ENCODE measurements at regions not wholly inside any gene's neighbourhood (a gene's known extent, or its start where the extent isn't known, plus 50 kb on each side); places are given as distances from the start of the nearest gene placed in this dataset.

DNA sequence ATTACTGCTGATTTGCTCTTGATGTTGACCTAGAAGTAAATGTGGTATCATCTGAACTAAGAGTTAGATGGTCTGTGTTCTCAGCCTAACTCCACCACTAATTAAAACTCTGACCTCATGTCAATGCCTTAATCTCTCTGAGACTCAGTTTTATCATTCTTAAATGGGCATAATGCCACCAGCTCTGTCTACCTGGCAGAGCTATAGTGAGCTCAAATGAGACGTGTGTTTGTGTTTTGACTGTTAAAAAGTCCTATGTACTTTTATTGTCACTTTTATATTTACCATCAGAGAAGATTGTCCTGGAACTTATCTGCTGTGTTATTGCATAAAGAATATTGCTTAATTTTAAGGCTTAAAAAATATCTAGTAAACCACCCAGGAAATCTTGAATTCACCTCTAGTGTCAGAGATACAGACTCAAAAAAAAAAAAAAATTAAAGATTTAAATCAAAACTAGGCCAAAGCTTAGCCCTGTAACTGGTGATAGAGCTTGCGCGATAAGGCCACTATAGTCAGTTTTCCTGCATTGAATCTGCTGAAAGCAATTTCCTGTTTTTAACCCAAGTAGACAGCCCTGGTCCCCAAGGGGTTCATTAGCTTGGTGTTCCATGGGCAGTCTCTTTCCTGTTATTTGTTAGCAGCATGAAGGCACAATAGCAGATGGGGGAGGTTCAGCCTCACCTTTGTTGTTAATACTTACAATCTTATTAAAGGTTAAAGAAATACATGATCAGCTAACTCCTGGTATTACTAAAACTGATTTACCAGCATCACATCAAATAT lies 261.8 kb downstream of the ATP23 start:
- H4K20me1 ChIP-seq (ENCODE audit: insufficient read depth, low read length): no peaks in the 10 kb centered on the region
- H3K4me1 ChIP-seq (ENCODE audit: control insufficient read depth in 1 of 2, insufficient read depth in 2 of 2, low read length in 2 of 2): no peaks in the 10 kb centered on the region
- Mint-ChIP-seq H3K36me3 (no peaks in the 10 kb centered on the region), H3K4me1 (no peaks in the 10 kb centered on the region), H3K27me3 (ENCODE audit: low read depth in 3 of 3) (peaks cover 0 to 2% (median 1%) of the 10 kb centered on the region in 3 donors), H3K9me3 (peaks cover 0 to 5% (median 3%) of the 10 kb centered on the region in 7 donors), H3K27ac (no peak overlapping the region), H3K4me3 (no peak overlapping the region)
- H2AFZ ChIP-seq (ENCODE audit: insufficient read depth, low read depth, low read length, poor library complexity, severe bottlenecking): no peak overlapping the region
- no peaks in the 10 kb centered on the region for H3K9me3 ChIP-seq (replicated peaks in 1 of 2; ENCODE audit: control insufficient read depth in 1 of 2, insufficient read depth in 1 of 2, low read length in 2 of 2)
- H3K9ac ChIP-seq (ENCODE audit: insufficient read depth, low read length, poor library complexity, severe bottlenecking): no peak overlapping the region
- no peak overlapping the region for H3K4me3 ChIP-seq (replicated peaks in 1 of 3; ENCODE audit: low read depth in 2 of 3, low read length in 3 of 3)
- intact Hi-C loops (cut with micrococcal nuclease): no loop called here
- no peaks in the 10 kb centered on the region for H3K79me2 ChIP-seq (ENCODE audit: insufficient read depth, low read length)
- no peak for DNase-seq
- no peaks in the 10 kb centered on the region for H3K36me3 ChIP-seq (replicated peaks in 1 of 2; ENCODE audit: control insufficient read depth in 1 of 2, insufficient read depth in 2 of 2, low read length in 2 of 2)
- WGBS (ENCODE audit: insufficient coverage): no CpG with 5 or more reads among the region's 3 CpGs
- no peak overlapping the region for H3K4me2 ChIP-seq (replicated peaks; ENCODE audit: extremely low read depth, low read length, poor library complexity, severe bottlenecking)
- TF ChIP-seq, protein P1, sequence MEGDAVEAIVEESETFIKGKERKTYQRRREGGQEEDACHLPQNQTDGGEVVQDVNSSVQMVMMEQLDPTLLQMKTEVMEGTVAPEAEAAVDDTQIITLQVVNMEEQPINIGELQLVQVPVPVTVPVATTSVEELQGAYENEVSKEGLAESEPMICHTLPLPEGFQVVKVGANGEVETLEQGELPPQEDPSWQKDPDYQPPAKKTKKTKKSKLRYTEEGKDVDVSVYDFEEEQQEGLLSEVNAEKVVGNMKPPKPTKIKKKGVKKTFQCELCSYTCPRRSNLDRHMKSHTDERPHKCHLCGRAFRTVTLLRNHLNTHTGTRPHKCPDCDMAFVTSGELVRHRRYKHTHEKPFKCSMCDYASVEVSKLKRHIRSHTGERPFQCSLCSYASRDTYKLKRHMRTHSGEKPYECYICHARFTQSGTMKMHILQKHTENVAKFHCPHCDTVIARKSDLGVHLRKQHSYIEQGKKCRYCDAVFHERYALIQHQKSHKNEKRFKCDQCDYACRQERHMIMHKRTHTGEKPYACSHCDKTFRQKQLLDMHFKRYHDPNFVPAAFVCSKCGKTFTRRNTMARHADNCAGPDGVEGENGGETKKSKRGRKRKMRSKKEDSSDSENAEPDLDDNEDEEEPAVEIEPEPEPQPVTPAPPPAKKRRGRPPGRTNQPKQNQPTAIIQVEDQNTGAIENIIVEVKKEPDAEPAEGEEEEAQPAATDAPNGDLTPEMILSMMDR (IDR thresholded peaks at IDR 0.05): no peak
- H3K27me3 ChIP-seq (ENCODE audit: control insufficient read depth in 2 of 2, insufficient read depth in 2 of 2, low read length in 2 of 2): no peaks in the 10 kb centered on the region
- H3K27ac ChIP-seq (ENCODE audit: low read depth in 1 of 2, low read length in 2 of 2): no peak overlapping the region

DNA sequence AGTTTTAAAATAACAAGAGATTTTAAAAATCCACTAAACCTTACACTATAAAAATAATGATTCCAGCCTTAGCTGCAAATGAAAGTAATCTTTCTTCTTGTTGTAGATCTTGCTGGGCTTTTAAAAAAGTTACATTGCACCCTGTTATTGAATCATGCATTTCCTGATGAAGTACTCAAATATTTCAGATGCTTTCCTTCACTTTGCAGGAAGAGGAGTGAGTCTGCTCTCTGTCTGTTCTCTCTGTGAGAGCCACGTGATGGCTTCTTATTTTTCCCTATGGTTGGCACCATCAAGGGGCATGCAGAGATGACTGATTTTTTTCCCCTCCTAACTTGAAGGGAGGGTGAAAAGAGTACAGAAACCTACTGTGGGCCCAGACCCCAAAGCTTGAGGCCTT lies 262.7 kb downstream of the ATP23 start:
- H3K4me1 Mint-ChIP-seq: no peaks in the 10 kb centered on the region
- no peak overlapping the region for H3K27ac ChIP-seq (ENCODE audit: low read depth in 1 of 2, low read length in 2 of 2)
- no peak overlapping the region for H3K4me3 Mint-ChIP-seq
- H3K79me2 ChIP-seq (ENCODE audit: insufficient read depth, low read length): no peaks in the 10 kb centered on the region
- H3K4me2 ChIP-seq (replicated peaks; ENCODE audit: extremely low read depth, low read length, poor library complexity, severe bottlenecking): no peak overlapping the region
- no CpG with 5 or more reads among the region's 1 CpG for WGBS (ENCODE audit: insufficient coverage)
- H3K9ac ChIP-seq (ENCODE audit: insufficient read depth, low read length, poor library complexity, severe bottlenecking): no peak overlapping the region
- H3K4me1 ChIP-seq (ENCODE audit: control insufficient read depth in 1 of 2, insufficient read depth in 2 of 2, low read length in 2 of 2): no peaks in the 10 kb centered on the region
- no peaks in the 10 kb centered on the region for H3K27me3 ChIP-seq (ENCODE audit: control insufficient read depth in 2 of 2, insufficient read depth in 2 of 2, low read length in 2 of 2)
- peaks cover 0 to 5% of the 10 kb centered on the region in 2 donors for H3K9me3 ChIP-seq (replicated peaks in 1 of 2; ENCODE audit: control insufficient read depth in 1 of 2, insufficient read depth in 1 of 2, low read length in 2 of 2)
- H4K20me1 ChIP-seq (ENCODE audit: insufficient read depth, low read length): no peaks in the 10 kb centered on the region
- DNase-seq: no peak
- H3K36me3 Mint-ChIP-seq: no peaks in the 10 kb centered on the region
- no peaks in the 10 kb centered on the region for H3K36me3 ChIP-seq (replicated peaks in 1 of 2; ENCODE audit: control insufficient read depth in 1 of 2, insufficient read depth in 2 of 2, low read length in 2 of 2)
- peaks cover 0 to 7% (median 5%) of the 10 kb centered on the region in 7 donors for H3K9me3 Mint-ChIP-seq
- H3K4me3 ChIP-seq (replicated peaks in 1 of 3; ENCODE audit: low read depth in 2 of 3, low read length in 3 of 3): no peak overlapping the region
- no peak overlapping the region for H3K27ac Mint-ChIP-seq
- TF ChIP-seq, protein P1 (IDR thresholded peaks at IDR 0.05): no peak
- peaks cover 0 to 2% (median 1%) of the 10 kb centered on the region in 3 donors for H3K27me3 Mint-ChIP-seq (ENCODE audit: low read depth in 3 of 3)
- intact Hi-C loops (cut with micrococcal nuclease): no loop called here
- no peak overlapping the region for H2AFZ ChIP-seq (ENCODE audit: insufficient read depth, low read depth, low read length, poor library complexity, severe bottlenecking)

Measured in CD14-positive monocyte (primary cell).